GM21619 (cell line): ENCODE measurements at regions not wholly inside any gene's neighbourhood (a gene's known extent, or its start where the extent isn't known, plus 50 kb on each side); places are given as distances from the start of the nearest gene placed in this dataset.

Source experiments
- ATAC-seq: cut with Tn5 transposase; IDR thresholded peaks from one replicate; pipeline ENCODE4 v1.9.1; 2021; ENCODE audit not compliant: unreplicated experiment

- ATAC-seq = no peak
These were observed 111.0 kb downstream of the TRIB2 start for GRCh38 chr2:12827721-12828120.

GRCh38 chr2:12828980-12829379 lies 112.2 kb downstream of the TRIB2 start:
- ATAC-seq = no peak

- ATAC-seq = no peak
These were observed 114.3 kb downstream of the TRIB2 start for GRCh38 chr2:12831016-12831415.

GRCh38 chr2:12834239-12834638 lies 117.5 kb downstream of the TRIB2 start:
- no peak for ATAC-seq

GRCh38 chr2:12835733-12836132 lies 119.0 kb downstream of the TRIB2 start:
- ATAC-seq = no peak

- ATAC-seq = no peak
These were observed 122.6 kb downstream of the TRIB2 start for GRCh38 chr2:12839339-12839738.

- no peak for ATAC-seq
These were observed 124.3 kb downstream of the TRIB2 start for GRCh38 chr2:12841021-12841420.

GRCh38 chr2:12842917-12843316 lies 126.2 kb downstream of the TRIB2 start:
- no peak for ATAC-seq

GRCh38 chr2:12844511-12844910 lies 127.8 kb downstream of the TRIB2 start:
- no peak for ATAC-seq

- ATAC-seq = no peak
These were observed 131.2 kb downstream of the TRIB2 start for GRCh38 chr2:12847694-12848575.

GRCh38 chr2:12852135-12852534 lies 135.4 kb downstream of the TRIB2 start:
- no peak for ATAC-seq

- no peak for ATAC-seq
These were observed 137.3 kb downstream of the TRIB2 start for GRCh38 chr2:12854001-12854530.

GRCh38 chr2:12855508-12855907 lies 138.8 kb downstream of the TRIB2 start:
- ATAC-seq = no peak

- no peak for ATAC-seq
These were observed 140.3 kb downstream of the TRIB2 start for GRCh38 chr2:12856934-12857601.

GRCh38 chr2:12857891-12858290 lies 141.2 kb downstream of the TRIB2 start:
- ATAC-seq = no peak

- no peak for ATAC-seq
These were observed 142.1 kb downstream of the TRIB2 start for GRCh38 chr2:12858786-12859185.

- ATAC-seq = no peak
These were observed 144.7 kb downstream of the TRIB2 start for GRCh38 chr2:12861344-12861930.

- ATAC-seq = no peak
These were observed 145.8 kb downstream of the TRIB2 start for GRCh38 chr2:12862541-12862940.

GRCh38 chr2:12863937-12864336 lies 147.2 kb downstream of the TRIB2 start:
- ATAC-seq = no peak

GRCh38 chr2:12867631-12868287 lies 151.0 kb downstream of the TRIB2 start:
- ATAC-seq = no peak

GRCh38 chr2:12870692-12871091 lies 154.0 kb downstream of the TRIB2 start:
- no peak for ATAC-seq
